Heart right ventricle (tissue), 16 donors: ENCODE measurements at regions not wholly inside any gene's neighbourhood (a gene's known extent, or its start where the extent isn't known, plus 50 kb on each side); places are given as distances from the start of the nearest gene placed in this dataset.
"Not testable (repeated sequence)": the region's sequence is repeated elsewhere in the genome, so short reads cannot be mapped to it uniquely, and the experiment has no call there.

Source experiments
- ATAC-seq, 8 donors: fragments of 200-7000 bp; cut with Tn5 transposase; one replicate each; pipeline ENCODE4 v1.9.1; 2020; ENCODE audit warnings: mild to moderate bottlenecking in 8 of 8, moderate library complexity in 8 of 8, moderate number of reproducible peaks in 1 of 8
- DNase-seq, 2 donors: peaks; one replicate each; pipeline ENCODE4 v3.0.0-alpha.2; 2020
- H3K27ac ChIP-seq, 10 donors: fragments of 200-600 bp; sonication (generic) in 2 of 10; one replicate each; pipeline versions ENCODE4 v1.5.0 to v1.8.0; 2020 to 2022; ENCODE audit warnings: mild to moderate bottlenecking in 3 of 10
- H3K27me3 ChIP-seq, 7 donors: fragments of 200-600 bp; one replicate each; pipeline ENCODE4 v1.8.0; 2021 to 2022; ENCODE audit warnings: mild to moderate bottlenecking in 2 of 7
- H3K36me3 ChIP-seq, 9 donors: fragments of 200-600 bp; sonication (generic) in 1 of 9; one replicate each; pipeline versions ENCODE4 v1.5.0 to v1.8.0; 2020 to 2022; ENCODE audit warnings: mild to moderate bottlenecking in 2 of 9
- H3K4me1 ChIP-seq, 9 donors: fragments of 200-600 bp; sonication (generic) in 1 of 9; one replicate each; pipeline versions ENCODE4 v1.5.0 to v1.8.0; 2020 to 2022; ENCODE audit warnings: mild to moderate bottlenecking in 4 of 9
- H3K4me3 ChIP-seq, 10 donors: fragments of 200-600 bp; sonication (generic) in 2 of 10; one replicate each; pipeline versions ENCODE4 v1.5.0 to v1.8.0; 2020 to 2022; ENCODE audit warnings: mild to moderate bottlenecking in 7 of 10, moderate library complexity in 2 of 10
- H3K9me3 ChIP-seq, 11 donors: fragments of 200-600 bp in 10 of 11; sonication (generic) in 2 of 11; one replicate each; pipeline versions ENCODE4 v1.5.0 to v1.8.0; 2013 to 2022; ENCODE audit warnings: mild to moderate bottlenecking in 2 of 11, control low read depth in 1 of 11, moderate library complexity in 1 of 11
- WGBS, 2 donors: extraction: QIAGEN DNeasy Blood & Tissue Kit; methylation state at CpG; one replicate each; pipeline ENCODE4 v1.1.7; 2013; ENCODE audit warnings: inconsistent platforms in 1 of 2; 5-methylcytosine and 5-hydroxymethylcytosine counted together
- intact Hi-C, 10 donors: fragments of 100-400 bp; cut with DNase I; formaldehyde crosslinking; loops; one replicate each; pipeline versions ENCODE4 v1.11.1 to v1.14.2; 2022
- TF ChIP-seq, protein P1 (sequence below), 9 donors: fragments of 200-600 bp; sonication (generic) in 2 of 9; IDR thresholded peaks; one replicate each; pipeline versions ENCODE4 v1.5.0 to v1.8.0; 2021 to 2022; ENCODE audit warnings: antibody characterized with exemption in 9 of 9, mild to moderate bottlenecking in 5 of 9, moderate library complexity in 1 of 9
- donor health status: Arrhythmogenic right ventricular cardiomyopathy.
- donor health status: ischemic (EF 13 %, LVEDD 7.1; RV severe dilation, severe dysfunction).
- donor health status: healthy with polysubstance abuse.
- donor health status: DM: no; HTN: yes; CAD: no.
- donor health status: DM: no; HTN: no; CAD: no.
- donor health status: ischemic (EF 25% LVEDD 6.9; RV normal size, moderate dysfunction).
- donor health status: ischemic (EF 25% LVEDD 5.7; RV mildly dilated, moderate dysfunction).
- donor health status: healthy.
- donor health status: DM: yes; HTN: yes; CAD: no.
- donor health status: Ischemic cardiomyopathy.
- donor health status: ischemic (EF 35%, LVEDD 5.7; RV mildly dilated, moderate dysfunction).
- donor health status: nonischemic (EF 11% LVEDD 7.7; RV severe dilation, severe dysfunction).
- donor health status: DM: yes; HTN: yes; CAD: no.
- donor health status: PGD.
- donor health status: ischemic (EF 29% LVEDD 5.4; RV normal size, mild dysfunction).
- donor health status: nonischemic (EF 23%, LVEDD 6.1; RV moderate dilation, normal function).

DNA sequence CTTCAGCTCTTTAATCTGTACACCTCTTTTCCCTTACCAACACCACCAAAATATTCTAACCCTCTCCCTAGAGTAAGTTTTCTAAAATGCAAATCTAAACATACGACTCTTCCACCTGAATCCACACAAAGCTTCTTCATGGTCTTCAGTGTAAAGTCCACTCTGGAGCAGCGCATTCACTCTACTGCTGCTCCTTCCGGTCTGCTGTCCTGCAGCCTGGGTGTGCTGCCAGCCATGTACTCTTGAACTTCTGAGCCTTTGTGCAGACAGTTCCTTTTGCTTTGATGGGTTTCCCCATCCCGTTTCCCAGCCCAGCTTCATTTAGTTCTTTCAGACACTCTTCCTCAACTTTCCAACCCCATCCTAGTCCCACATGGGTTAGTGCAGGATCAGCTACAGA lies 108.7 kb upstream of the SGK1 start:
- intact Hi-C loops: no loop called here
- TF ChIP-seq, protein P1, sequence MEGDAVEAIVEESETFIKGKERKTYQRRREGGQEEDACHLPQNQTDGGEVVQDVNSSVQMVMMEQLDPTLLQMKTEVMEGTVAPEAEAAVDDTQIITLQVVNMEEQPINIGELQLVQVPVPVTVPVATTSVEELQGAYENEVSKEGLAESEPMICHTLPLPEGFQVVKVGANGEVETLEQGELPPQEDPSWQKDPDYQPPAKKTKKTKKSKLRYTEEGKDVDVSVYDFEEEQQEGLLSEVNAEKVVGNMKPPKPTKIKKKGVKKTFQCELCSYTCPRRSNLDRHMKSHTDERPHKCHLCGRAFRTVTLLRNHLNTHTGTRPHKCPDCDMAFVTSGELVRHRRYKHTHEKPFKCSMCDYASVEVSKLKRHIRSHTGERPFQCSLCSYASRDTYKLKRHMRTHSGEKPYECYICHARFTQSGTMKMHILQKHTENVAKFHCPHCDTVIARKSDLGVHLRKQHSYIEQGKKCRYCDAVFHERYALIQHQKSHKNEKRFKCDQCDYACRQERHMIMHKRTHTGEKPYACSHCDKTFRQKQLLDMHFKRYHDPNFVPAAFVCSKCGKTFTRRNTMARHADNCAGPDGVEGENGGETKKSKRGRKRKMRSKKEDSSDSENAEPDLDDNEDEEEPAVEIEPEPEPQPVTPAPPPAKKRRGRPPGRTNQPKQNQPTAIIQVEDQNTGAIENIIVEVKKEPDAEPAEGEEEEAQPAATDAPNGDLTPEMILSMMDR (IDR thresholded peaks at IDR 0.05): no peak
- Histone ChIP-seq H3K27me3 (no peaks in the 10 kb centered on the region), H3K27ac (no peak overlapping the region), H3K4me1 (peaks cover 0 to 25% (median 0%) of the 10 kb centered on the region in 9 donors), H3K9me3 (no peaks in the 10 kb centered on the region), H3K4me3 (no peak overlapping the region), H3K36me3 (no peaks in the 10 kb centered on the region)
- 59 to 81% methylated on average over 4 of the region's 4 CpGs for WGBS, 2 donors
- DNase-seq (no peak), ATAC-seq (peak in 1 of 8 donors; percentile 59)

DNA sequence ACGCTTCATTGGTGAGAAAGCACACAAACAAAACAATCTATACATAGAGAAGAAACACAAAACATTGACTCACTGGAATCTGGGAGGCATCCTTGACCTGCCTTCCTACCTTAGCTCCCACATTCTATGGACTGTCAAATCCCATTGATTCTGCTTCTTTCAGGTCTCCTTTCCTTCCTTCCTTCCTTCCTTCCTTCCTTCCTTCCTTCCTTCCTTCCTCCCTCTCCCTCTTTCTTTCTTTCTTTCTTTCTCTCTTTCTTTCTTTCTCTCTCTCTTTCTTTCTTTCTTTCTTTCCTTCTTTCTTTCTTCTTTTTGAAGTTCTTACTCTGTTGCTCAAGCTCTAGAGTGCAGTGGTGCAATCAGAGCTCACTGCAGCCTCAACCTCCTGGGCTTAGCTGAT lies 108.0 kb upstream of the SGK1 start:
- H3K9me3 ChIP-seq, H3K27ac ChIP-seq, H3K4me3 ChIP-seq, H3K27me3 ChIP-seq, H3K36me3 ChIP-seq, ATAC-seq, DNase-seq, intact Hi-C loops: not testable (repeated sequence)
- peaks cover 0 to 27% (median 0%) of the 10 kb centered on the region in 9 donors for H3K4me1 ChIP-seq
- 96 to 100% methylated on average over 1 of the region's 1 CpG for WGBS, 2 donors

DNA sequence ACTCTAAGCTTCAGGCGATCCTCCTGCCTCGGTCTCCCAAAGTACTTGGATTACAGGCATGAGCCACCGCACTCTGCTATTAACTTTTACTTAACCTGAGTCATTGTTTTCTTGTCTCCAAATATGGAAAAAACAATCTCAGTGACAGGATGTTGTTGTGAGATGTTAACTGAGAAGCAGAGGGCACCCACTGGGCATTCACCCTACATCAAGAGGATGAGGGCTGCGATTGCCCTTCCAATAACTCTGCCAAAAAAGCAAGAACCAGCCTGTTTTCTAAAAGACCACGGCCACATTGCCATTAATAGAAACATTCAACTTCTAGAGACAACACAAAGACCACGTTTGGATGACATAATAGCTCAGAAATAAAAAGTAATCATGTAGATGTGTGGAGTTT lies 107.6 kb upstream of the SGK1 start:
- H3K9me3 ChIP-seq: no peaks in the 10 kb centered on the region
- ATAC-seq (no peak), DNase-seq (no peak)
- WGBS, 2 donors: 82 to 88% methylated on average over 6 of the region's 6 CpGs
- peaks cover 0 to 31% (median 0%) of the 10 kb centered on the region in 9 donors for H3K4me1 ChIP-seq
- no peaks in the 10 kb centered on the region for H3K36me3 ChIP-seq
- H3K4me3 ChIP-seq: no peak overlapping the region
- no peak overlapping the region for H3K27ac ChIP-seq
- intact Hi-C loops: no loop called here
- no peaks in the 10 kb centered on the region for H3K27me3 ChIP-seq
- TF ChIP-seq, protein P1 (IDR thresholded peaks at IDR 0.05): no peak

DNA sequence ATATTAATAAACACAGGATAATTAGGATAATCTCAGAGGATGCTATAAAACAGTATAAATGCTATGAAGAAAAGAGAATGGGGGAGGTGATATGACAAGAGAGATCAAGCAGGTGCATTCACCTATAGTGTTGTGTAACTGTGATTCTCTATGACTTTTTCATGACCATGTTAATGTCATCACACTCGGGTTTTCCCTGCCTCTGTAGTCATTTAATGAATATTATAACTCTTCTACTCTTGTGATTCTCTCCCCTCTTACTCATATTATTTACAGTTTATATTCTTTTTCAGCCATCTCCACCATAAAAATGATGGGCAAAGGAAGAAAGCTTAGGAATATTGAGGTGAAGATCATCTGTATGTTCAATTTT lies 106.9 kb upstream of the SGK1 start:
- ATAC-seq (no peak), DNase-seq (no peak)
- Histone ChIP-seq H3K27ac (peak overlapping the region in 1 of 10 donors; percentile 76), H3K36me3 (no peaks in the 10 kb centered on the region), H3K4me1 (peaks cover 0 to 35% (median 0%) of the 10 kb centered on the region in 9 donors), H3K9me3 (no peaks in the 10 kb centered on the region), H3K4me3 (no peak overlapping the region), H3K27me3 (no peaks in the 10 kb centered on the region)
- 89 to 93% methylated on average over 1 of the region's 1 CpG for WGBS, 2 donors
- intact Hi-C loops: loop anchor here in 1 of 10 donors (5.0 kb wide), 1 partner anchor 247 kb away; no protein-coding TSS in a partner anchor
- TF ChIP-seq, protein P1 (IDR thresholded peaks at IDR 0.05): no peak

DNA sequence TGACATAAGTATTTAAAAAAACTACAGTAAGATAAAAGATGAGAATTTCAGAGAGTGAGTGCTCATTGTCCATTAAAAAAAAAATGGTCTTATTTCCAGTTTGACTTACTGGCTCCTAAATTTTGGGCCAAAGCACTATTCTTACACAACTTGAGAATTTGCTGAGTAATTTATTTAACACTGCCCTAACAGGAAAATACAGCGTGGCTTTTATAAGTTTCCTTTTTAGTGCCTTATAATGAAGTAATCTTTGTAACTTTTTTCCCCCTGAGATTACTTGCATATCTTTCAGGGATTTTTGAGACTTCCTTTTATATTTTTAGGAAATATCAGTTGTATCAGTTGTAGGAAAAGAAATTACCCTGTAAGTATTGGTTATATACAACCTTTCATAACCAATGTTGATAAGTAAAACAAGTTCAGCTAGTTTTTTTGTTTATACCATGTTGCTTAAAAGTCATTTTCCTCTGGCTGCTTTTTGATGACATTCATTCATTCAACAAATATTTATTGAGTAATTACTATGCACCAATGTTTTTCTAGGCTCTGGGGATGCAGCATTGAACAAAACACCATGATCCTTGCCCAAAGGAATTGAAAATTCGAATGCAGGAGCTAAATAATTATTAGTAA lies 106.4 kb upstream of the SGK1 start:
- no peaks in the 10 kb centered on the region for H3K36me3 ChIP-seq
- no peak for ATAC-seq
- WGBS, 2 donors: 54 to 72% methylated on average over 2 of the region's 2 CpGs
- TF ChIP-seq, protein P1 (IDR thresholded peaks at IDR 0.05): no peak
- intact Hi-C loops: loop anchor here in 1 of 10 donors (5.0 kb wide), 1 partner anchor 247 kb away; no protein-coding TSS in a partner anchor
- no peaks in the 10 kb centered on the region for H3K9me3 ChIP-seq
- peaks cover 0 to 35% (median 0%) of the 10 kb centered on the region in 9 donors for H3K4me1 ChIP-seq
- no peak for DNase-seq
- H3K4me3 ChIP-seq: no peak overlapping the region
- H3K27ac ChIP-seq: peak overlapping the region in 2 of 10 donors; percentile 1 to 76
- no peaks in the 10 kb centered on the region for H3K27me3 ChIP-seq
